Mesendoderm (in vitro differentiated cells): ENCODE measurements at regions not wholly inside any gene's neighbourhood (a gene's known extent, or its start where the extent isn't known, plus 50 kb on each side); places are given as distances from the start of the nearest gene placed in this dataset.
"Not testable (repeated sequence)": the region's sequence is repeated elsewhere in the genome, so short reads cannot be mapped to it uniquely, and the experiment has no call there.

Experiments
- DNase-seq: peaks from one replicate; pipeline ENCODE4 v3.0.0; 2013
- H2AK5ac ChIP-seq: 2 replicates; pipeline ENCODE4 v1.6.1; 2013; ENCODE audit warnings: low read length, inconsistent platforms
- H2BK120ac ChIP-seq: 2 replicates; pipeline ENCODE4 v1.6.1; 2013; ENCODE audit warnings: low read depth, mild to moderate bottlenecking, low read length, moderate library complexity, mixed read lengths
- H2BK15ac ChIP-seq: replicated peaks from 2 replicates; pipeline ENCODE4 v1.6.1; 2013; ENCODE audit warnings: low read depth, mild to moderate bottlenecking, moderate library complexity
- H2BK5ac ChIP-seq: 2 replicates; pipeline ENCODE4 v1.6.1; 2013; ENCODE audit warnings: low read length, inconsistent platforms
- H3K18ac ChIP-seq: 2 replicates; pipeline ENCODE4 v1.6.1; 2013; ENCODE audit warnings: mild to moderate bottlenecking, low read length, mixed read lengths
- H3K23ac ChIP-seq: one replicate; pipeline ENCODE4 v1.6.1; 2013; ENCODE audit warnings: low read length
- H3K27ac ChIP-seq: 2 replicates; pipeline ENCODE4 v1.5.1; 2013; ENCODE audit warnings: low read depth, mild to moderate bottlenecking, inconsistent platforms, low read length, moderate library complexity
- H3K27me3 ChIP-seq: 2 replicates; pipeline ENCODE4 v1.6.1; 2013; ENCODE audit warnings: low read length, control low read depth, mild to moderate bottlenecking, inconsistent platforms; ENCODE audit not compliant: insufficient read depth, poor library complexity
- H3K36me3 ChIP-seq: 2 replicates; pipeline ENCODE4 v1.6.1; 2013; ENCODE audit warnings: low read length, inconsistent platforms; ENCODE audit not compliant: control insufficient read depth, insufficient read depth
- H3K4ac ChIP-seq: one replicate; pipeline ENCODE4 v1.6.1; 2013; ENCODE audit warnings: low read depth, mild to moderate bottlenecking, low read length, moderate library complexity
- H3K4me1 ChIP-seq: 2 replicates; pipeline ENCODE4 v1.6.1; 2013; ENCODE audit warnings: low read depth, low read length, inconsistent platforms; ENCODE audit not compliant: control insufficient read depth
- H3K4me2 ChIP-seq: 2 replicates; pipeline ENCODE4 v1.6.1; 2013; ENCODE audit warnings: low read length
- H3K4me3 ChIP-seq: 2 replicates; pipeline ENCODE4 v1.5.1; 2013; ENCODE audit warnings: mild to moderate bottlenecking, low read length
- H3K56ac ChIP-seq: one replicate; pipeline ENCODE4 v1.6.1; 2013; ENCODE audit warnings: low read length
- H3K79me1 ChIP-seq: 2 replicates; pipeline ENCODE4 v1.6.1; 2013; ENCODE audit warnings: low read length, inconsistent platforms
- H3K79me2 ChIP-seq: 2 replicates; pipeline ENCODE4 v1.6.1; 2013; ENCODE audit warnings: mild to moderate bottlenecking, low read length; ENCODE audit not compliant: control insufficient read depth, insufficient read depth
- H3K9ac ChIP-seq: 2 replicates; pipeline ENCODE4 v1.6.1; 2013; ENCODE audit warnings: low read length, inconsistent platforms
- H4K5ac ChIP-seq: one replicate; pipeline ENCODE4 v1.6.1; 2013; ENCODE audit warnings: low read length
- H4K8ac ChIP-seq: one replicate; pipeline ENCODE4 v1.6.1; 2013; ENCODE audit warnings: low read depth, mild to moderate bottlenecking, control low read depth, low read length, moderate library complexity
- WGBS: extraction: QIAGEN DNeasy Blood & Tissue Kit; methylation state at CpG from one replicate; pipeline ENCODE4 v1.1.7; 2013; ENCODE audit warnings: low lambda C conversion rate, missing lambda C conversion rate; ENCODE audit not compliant: insufficient coverage; ENCODE audit errors: extremely low coverage; 5-methylcytosine and 5-hydroxymethylcytosine counted together

DNA sequence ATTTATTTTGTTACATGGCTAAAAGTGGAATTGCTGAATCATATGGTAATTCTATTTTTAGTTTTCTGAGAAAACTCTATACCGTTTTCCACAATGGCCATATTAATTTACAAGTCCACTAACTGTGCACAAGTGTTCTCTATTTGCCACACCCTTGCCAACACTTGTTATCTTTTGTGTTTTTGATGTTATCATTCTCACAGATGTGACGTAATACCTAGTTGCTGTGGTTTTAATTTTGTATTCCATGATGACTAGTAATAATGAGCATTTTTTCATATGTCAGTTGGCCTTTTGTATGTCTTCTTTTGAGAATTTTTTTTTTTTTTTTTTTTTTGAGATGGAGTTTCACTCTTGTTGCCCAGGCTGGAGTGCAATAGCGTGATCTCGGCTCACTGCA lies 164.2 kb upstream of the SPANXN4 start:
- Histone ChIP-seq H2BK5ac (no peak overlapping the region), H4K8ac (no peak overlapping the region)
- WGBS, result no CpG with 5 or more reads among the region's 4 CpGs

DNA sequence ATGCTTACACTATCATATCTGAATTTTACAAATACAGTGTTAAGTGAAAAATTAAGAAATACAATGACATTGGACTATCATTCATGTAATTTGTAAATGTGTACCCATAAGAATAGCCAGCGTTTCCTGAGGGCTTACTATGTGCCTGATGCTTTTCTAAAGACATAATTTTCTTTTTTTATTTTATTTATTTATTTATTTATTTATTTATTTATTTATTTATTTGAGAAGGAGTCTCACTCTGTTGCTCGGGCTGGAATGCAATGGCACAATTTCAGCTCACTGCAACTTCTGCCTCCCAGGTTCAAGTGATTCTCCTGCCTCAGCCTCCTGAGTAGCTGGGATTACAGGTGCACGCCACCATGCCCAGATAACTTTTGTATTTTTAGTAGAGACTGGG lies 159.5 kb upstream of the SPANXN4 start:
- H2BK120ac ChIP-seq, result not testable (repeated sequence)
- no CpG with 5 or more reads among the region's 3 CpGs for WGBS

More for the DNA sequence above, 164.2 kb upstream of the SPANXN4 start:
- H3K36me3 ChIP-seq, result no peaks in the 10 kb centered on the region
- H3K9ac ChIP-seq, result no peak overlapping the region
- H3K27ac ChIP-seq, result no peak overlapping the region
- H3K4ac ChIP-seq, result no peak overlapping the region
- H3K79me2 ChIP-seq, result no peaks in the 10 kb centered on the region
- no peaks in the 10 kb centered on the region for H3K79me1 ChIP-seq
- no peak overlapping the region for H3K4me2 ChIP-seq
- H2BK120ac ChIP-seq, result no peak overlapping the region
- no peak for DNase-seq
- no peak overlapping the region for H3K18ac ChIP-seq
- no peak overlapping the region for H3K4me3 ChIP-seq
- no peak overlapping the region for H2BK15ac ChIP-seq
- no peaks in the 10 kb centered on the region for H3K4me1 ChIP-seq
- H3K56ac ChIP-seq, result no peak overlapping the region
- H2AK5ac ChIP-seq, result no peak overlapping the region
- H3K27me3 ChIP-seq, result no peaks in the 10 kb centered on the region
- H4K5ac ChIP-seq, result no peak overlapping the region
- no peak overlapping the region for H3K23ac ChIP-seq

DNA sequence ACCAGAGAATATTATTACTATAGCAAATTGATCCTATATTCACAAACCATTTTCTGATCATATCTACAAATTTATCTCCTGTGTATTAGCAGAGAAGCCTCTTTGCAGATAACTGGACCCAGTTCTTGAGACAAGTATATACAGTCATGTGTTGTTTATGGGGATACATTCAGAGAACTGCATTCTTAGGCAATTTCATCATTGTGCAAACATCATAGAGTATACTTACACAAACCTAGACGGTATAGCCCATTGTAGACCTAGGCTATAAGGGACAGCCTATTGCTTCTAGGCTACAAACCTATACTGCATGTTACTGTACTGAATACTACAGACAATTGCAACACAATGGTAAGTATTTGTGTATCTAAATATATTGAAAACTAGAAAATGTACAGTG lies 152.5 kb upstream of the SPANXN4 start:
- Histone ChIP-seq H3K4ac (no peak overlapping the region), H3K27ac (no peak overlapping the region)

More for the DNA sequence above, 159.5 kb upstream of the SPANXN4 start:
- DNase-seq, H3K79me2 ChIP-seq, H3K18ac ChIP-seq, H3K4me1 ChIP-seq, H3K4ac ChIP-seq, H3K23ac ChIP-seq, H3K9ac ChIP-seq, H3K27ac ChIP-seq, H3K79me1 ChIP-seq, H4K5ac ChIP-seq, H3K4me3 ChIP-seq, H3K36me3 ChIP-seq, H2BK15ac ChIP-seq, H2BK5ac ChIP-seq, H3K4me2 ChIP-seq, H2AK5ac ChIP-seq, H3K56ac ChIP-seq, H3K27me3 ChIP-seq, H4K8ac ChIP-seq: not testable (repeated sequence)

DNA sequence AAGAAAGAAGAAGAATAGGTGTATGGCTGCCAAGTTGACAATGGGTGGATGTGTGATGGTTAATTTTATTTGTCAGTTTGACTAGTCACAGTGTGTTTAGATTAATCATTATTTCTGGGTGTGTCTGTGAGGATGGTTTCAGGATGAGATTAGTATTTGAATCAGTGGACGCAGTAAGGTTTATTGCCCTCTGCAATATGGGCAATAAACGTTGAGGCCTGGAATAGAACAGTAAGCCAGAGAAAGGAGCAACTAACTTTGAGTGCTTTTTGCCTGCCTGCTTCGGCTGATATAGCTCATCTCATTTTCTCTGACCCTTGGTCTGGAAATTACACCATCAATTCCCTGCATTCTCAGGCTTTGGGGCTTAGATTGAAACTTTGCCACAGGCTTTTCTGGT lies 140.8 kb upstream of the SPANXN4 start:
- no peak overlapping the region for H3K9ac ChIP-seq
- no peak overlapping the region for H2BK15ac ChIP-seq
- no peak overlapping the region for H3K23ac ChIP-seq
- no peak overlapping the region for H4K8ac ChIP-seq
- H4K5ac ChIP-seq, result no peak overlapping the region
- no peak overlapping the region for H2BK120ac ChIP-seq
- H3K79me2 ChIP-seq, result no peaks in the 10 kb centered on the region
- no peak overlapping the region for H3K27ac ChIP-seq
- H3K18ac ChIP-seq, result no peak overlapping the region
- no peak overlapping the region for H2AK5ac ChIP-seq
- no peak overlapping the region for H3K4me3 ChIP-seq
- no peak for DNase-seq
- no peak overlapping the region for H3K4me2 ChIP-seq
- H3K36me3 ChIP-seq, result no peaks in the 10 kb centered on the region
- H3K79me1 ChIP-seq, result no peaks in the 10 kb centered on the region
- H2BK5ac ChIP-seq, result no peak overlapping the region
- no CpG with 5 or more reads among the region's 3 CpGs for WGBS
- H3K27me3 ChIP-seq, result no peaks in the 10 kb centered on the region
- no peaks in the 10 kb centered on the region for H3K4me1 ChIP-seq
- H3K4ac ChIP-seq, result no peak overlapping the region
- no peak overlapping the region for H3K56ac ChIP-seq

More for the DNA sequence above, 152.5 kb upstream of the SPANXN4 start:
- H4K8ac ChIP-seq, result no peak overlapping the region
- no peak overlapping the region for H3K9ac ChIP-seq
- H2BK120ac ChIP-seq, result no peak overlapping the region
- H3K56ac ChIP-seq, result no peak overlapping the region
- DNase-seq, result no peak
- no peak overlapping the region for H2AK5ac ChIP-seq
- H2BK15ac ChIP-seq, result no peak overlapping the region
- no peak overlapping the region for H3K23ac ChIP-seq
- no peak overlapping the region for H3K4me3 ChIP-seq
- no peaks in the 10 kb centered on the region for H3K79me2 ChIP-seq
- H3K4me1 ChIP-seq, result no peaks in the 10 kb centered on the region
- no peak overlapping the region for H4K5ac ChIP-seq
- no peaks in the 10 kb centered on the region for H3K36me3 ChIP-seq
- no peaks in the 10 kb centered on the region for H3K27me3 ChIP-seq
- no CpG with 5 or more reads among the region's 1 CpG for WGBS
- H2BK5ac ChIP-seq, result no peak overlapping the region
- no peak overlapping the region for H3K4me2 ChIP-seq
- H3K18ac ChIP-seq, result no peak overlapping the region
- H3K79me1 ChIP-seq, result no peaks in the 10 kb centered on the region

DNA sequence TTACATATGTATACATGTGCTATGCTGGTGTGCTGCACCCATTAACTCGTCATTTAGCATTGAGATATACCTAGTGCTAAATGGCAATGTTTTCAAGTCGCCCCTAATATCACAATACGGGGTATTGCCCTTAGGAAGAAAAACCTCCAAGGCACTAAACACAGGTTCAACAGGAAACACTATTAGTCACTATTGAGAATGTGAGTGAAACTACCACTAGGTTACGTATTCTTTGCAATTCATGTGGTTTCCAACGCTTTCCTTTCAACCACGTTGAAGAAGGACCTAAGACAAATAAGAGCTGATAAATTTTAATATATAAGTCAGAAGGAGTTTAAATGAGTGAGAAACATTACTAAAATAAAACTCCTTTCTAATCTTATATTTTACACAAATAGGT lies 134.7 kb upstream of the SPANXN4 start:
- H3K18ac ChIP-seq, result no peak overlapping the region
- H3K9ac ChIP-seq, result no peak overlapping the region
- H3K79me2 ChIP-seq, result no peaks in the 10 kb centered on the region
- no CpG with 5 or more reads among the region's 6 CpGs for WGBS
- no peak overlapping the region for H3K56ac ChIP-seq
- H4K5ac ChIP-seq, result no peak overlapping the region
- no peak overlapping the region for H3K4me3 ChIP-seq
- H2AK5ac ChIP-seq, result no peak overlapping the region
- no peaks in the 10 kb centered on the region for H3K79me1 ChIP-seq
- no peak overlapping the region for H3K4me2 ChIP-seq
- H3K27ac ChIP-seq, result no peak overlapping the region
- no peaks in the 10 kb centered on the region for H3K4me1 ChIP-seq
- H3K27me3 ChIP-seq, result no peaks in the 10 kb centered on the region
- H2BK120ac ChIP-seq, result no peak overlapping the region
- no peaks in the 10 kb centered on the region for H3K36me3 ChIP-seq
- no peak overlapping the region for H2BK5ac ChIP-seq
- no peak overlapping the region for H3K4ac ChIP-seq
- H4K8ac ChIP-seq, result no peak overlapping the region
- DNase-seq, result no peak
- no peak overlapping the region for H3K23ac ChIP-seq
- no peak overlapping the region for H2BK15ac ChIP-seq

DNA sequence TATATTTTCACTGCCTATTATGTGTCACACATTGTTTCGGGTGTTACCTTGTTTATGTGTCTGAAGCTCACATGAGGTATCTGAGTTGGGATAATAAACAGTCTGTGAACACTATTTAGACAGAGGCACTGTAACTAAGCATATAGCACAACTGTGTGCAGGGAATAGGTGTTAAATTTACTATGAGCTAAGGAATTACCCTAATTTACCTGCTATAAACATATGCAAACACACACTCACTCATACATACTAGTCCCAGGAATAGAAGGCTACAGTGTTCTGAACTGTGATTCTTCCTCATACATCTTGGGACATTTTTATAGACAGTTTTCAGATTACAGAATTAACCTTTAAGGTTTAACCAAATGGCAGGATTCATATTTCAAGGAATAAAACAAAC lies 127.6 kb upstream of the SPANXN4 start:
- Histone ChIP-seq H3K36me3 (no peaks in the 10 kb centered on the region), H2BK5ac (no peak overlapping the region), H4K8ac (no peak overlapping the region), H3K79me2 (no peaks in the 10 kb centered on the region), H2BK15ac (no peak overlapping the region), H2AK5ac (no peak overlapping the region), H3K4me1 (no peaks in the 10 kb centered on the region), H4K5ac (no peak overlapping the region), H3K4ac (no peak overlapping the region), H3K9ac (no peak overlapping the region), H3K27ac (no peak overlapping the region), H3K4me2 (no peak overlapping the region), H3K4me3 (no peak overlapping the region), H2BK120ac (no peak overlapping the region), H3K23ac (no peak overlapping the region), H3K56ac (no peak overlapping the region), H3K79me1 (no peaks in the 10 kb centered on the region), H3K18ac (no peak overlapping the region), H3K27me3 (no peaks in the 10 kb centered on the region)
- DNase-seq, result no peak
- WGBS, result no CpG with 5 or more reads among the region's 1 CpG
